Central memory CD8-positive, alpha-beta T cell (primary cell): ENCODE measurements at regions not wholly inside any gene's neighbourhood (a gene's known extent, or its start where the extent isn't known, plus 50 kb on each side); places are given as distances from the start of the nearest gene placed in this dataset.
"Not testable (repeated sequence)": the region's sequence is repeated elsewhere in the genome, so short reads cannot be mapped to it uniquely, and the experiment has no call there.

Experiments used
- ATAC-seq: fragments of 150-1000 bp; cut with Tn5 transposase; replicated peaks from 2 replicates; pipeline ENCODE4 v1.10.0; 2022; ENCODE audit warnings: mild to moderate bottlenecking, moderate FRiP score, moderate number of reproducible peaks; ENCODE audit not compliant: poor library complexity, severe bottlenecking; ENCODE audit errors: extremely low read depth
- DNase-seq, 2 donors: peaks; one replicate each; pipeline ENCODE4 v3.0.0; 2021; ENCODE audit warnings: low spot score in 2 of 2
- H3K27ac Mint-ChIP-seq: one replicate; pipeline ENCODE4 v1.8.0; 2022; ENCODE audit warnings: low read depth, mild to moderate bottlenecking, moderate library complexity, mixed read lengths
- H3K27me3 Mint-ChIP-seq: one replicate; pipeline ENCODE4 v1.8.0; 2022; ENCODE audit warnings: mixed read lengths
- H3K36me3 Mint-ChIP-seq: one replicate; pipeline ENCODE4 v1.8.0; 2022; ENCODE audit warnings: mild to moderate bottlenecking, moderate library complexity, mixed read lengths; ENCODE audit not compliant: insufficient read depth
- H3K4me1 Mint-ChIP-seq: one replicate; pipeline ENCODE4 v1.8.0; 2022; ENCODE audit warnings: mixed read lengths
- H3K4me3 Mint-ChIP-seq: one replicate; pipeline ENCODE4 v1.8.0; 2022; ENCODE audit warnings: mild to moderate bottlenecking, moderate library complexity, mixed read lengths
- H3K9me3 Mint-ChIP-seq: one replicate; pipeline ENCODE4 v1.8.0; 2022; ENCODE audit warnings: mixed read lengths

DNA sequence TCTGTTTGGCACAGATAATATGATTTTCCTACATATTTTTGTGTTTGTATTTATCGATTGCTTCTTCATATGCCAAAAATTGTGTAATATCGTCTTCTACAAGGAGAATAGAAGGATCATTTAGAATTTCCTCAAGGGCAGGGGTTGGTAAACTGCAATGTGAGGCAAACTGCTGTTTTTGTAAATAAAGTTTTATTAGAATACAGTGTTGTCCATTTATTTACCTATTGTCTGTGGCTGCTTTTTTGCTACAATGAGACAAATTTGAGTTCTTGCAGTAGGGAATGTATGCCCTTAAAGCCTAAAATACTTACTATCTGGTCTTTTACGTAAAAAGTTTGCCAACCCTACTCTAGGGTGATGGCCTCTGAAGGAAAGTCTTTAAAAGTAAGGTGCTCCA, 509.5 kb downstream of the TMEM114 start:
- H3K27ac Mint-ChIP-seq, result no peak overlapping the region
- no peaks in the 10 kb centered on the region for H3K27me3 Mint-ChIP-seq
- DNase-seq (no peak), ATAC-seq (no peak)
- no peaks in the 10 kb centered on the region for H3K4me1 Mint-ChIP-seq
- peaks cover under 1% of the 10 kb centered on the region for H3K9me3 Mint-ChIP-seq
- H3K36me3 Mint-ChIP-seq, result no peaks in the 10 kb centered on the region
- no peak overlapping the region for H3K4me3 Mint-ChIP-seq

DNA sequence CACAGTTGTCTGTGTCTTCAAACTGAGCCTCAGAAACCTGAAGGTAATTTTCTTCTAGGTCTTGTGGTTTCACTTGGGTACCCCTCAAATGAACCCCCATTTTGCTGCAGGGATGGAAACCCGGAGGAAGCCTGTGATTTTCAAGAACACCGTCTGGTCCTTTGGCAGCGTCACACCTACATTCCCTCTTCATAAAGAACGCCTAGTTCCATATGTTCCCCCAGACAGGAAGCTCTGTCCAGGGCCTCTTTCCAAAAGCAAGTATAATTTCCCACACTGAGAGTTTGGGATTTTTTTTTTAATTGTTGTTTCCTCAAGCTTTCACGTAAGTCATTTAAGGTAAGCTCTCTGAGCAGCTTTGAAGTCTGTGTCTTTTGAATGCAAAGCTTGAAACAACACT, 515.0 kb downstream of the TMEM114 start:
- Mint-ChIP-seq H3K4me3 (no peak overlapping the region), H3K36me3 (no peaks in the 10 kb centered on the region), H3K4me1 (no peaks in the 10 kb centered on the region), H3K27ac (no peak overlapping the region), H3K27me3 (no peaks in the 10 kb centered on the region), H3K9me3 (peaks cover 13% of the 10 kb centered on the region)
- DNase-seq (no peak), ATAC-seq (no peak)

DNA sequence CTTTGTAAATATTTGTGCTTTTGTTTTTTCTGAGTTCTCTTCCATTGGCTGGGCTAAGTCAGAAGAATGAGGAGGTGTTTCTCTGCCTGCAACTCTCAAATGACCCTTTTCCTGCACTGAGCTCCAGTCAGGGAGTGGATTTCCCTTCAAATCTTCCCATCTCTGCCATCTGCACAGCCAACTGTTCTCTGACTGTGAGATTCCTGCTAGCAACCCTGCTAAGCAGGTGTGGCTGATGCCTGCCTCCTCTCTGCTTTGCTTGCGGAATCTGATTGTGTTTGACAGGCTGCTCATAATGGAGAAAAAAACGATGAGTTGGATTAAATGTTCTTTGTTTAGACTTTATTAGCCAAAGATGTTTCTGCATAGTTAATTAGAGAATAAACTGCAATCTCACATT, 519.8 kb downstream of the TMEM114 start:
- H3K27me3 Mint-ChIP-seq, result no peaks in the 10 kb centered on the region
- no peak overlapping the region for H3K27ac Mint-ChIP-seq
- H3K9me3 Mint-ChIP-seq, result peaks cover 25% of the 10 kb centered on the region
- no peak overlapping the region for H3K4me3 Mint-ChIP-seq
- DNase-seq (no peak), ATAC-seq (no peak)
- H3K36me3 Mint-ChIP-seq, result no peaks in the 10 kb centered on the region
- H3K4me1 Mint-ChIP-seq, result no peaks in the 10 kb centered on the region

DNA sequence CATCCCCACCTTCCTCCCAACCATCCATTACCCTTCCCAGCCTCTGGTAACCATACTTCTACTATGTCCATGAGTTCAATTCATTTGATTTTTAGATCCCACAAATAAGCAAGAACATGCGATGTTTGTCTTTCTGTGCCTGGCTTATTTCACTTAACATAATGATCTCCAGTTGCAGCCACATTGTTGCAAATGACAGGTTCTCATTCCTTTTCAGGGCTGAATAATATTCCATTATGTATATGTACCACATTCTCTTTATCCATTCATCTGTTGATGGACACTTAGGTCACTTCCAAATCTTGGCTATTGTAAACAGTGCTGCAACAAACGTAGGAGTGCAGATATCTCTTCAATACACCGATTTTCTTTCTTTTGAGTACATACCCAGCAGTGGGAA, 522.1 kb downstream of the TMEM114 start:
- ATAC-seq, H3K4me3 Mint-ChIP-seq, H3K27ac Mint-ChIP-seq, DNase-seq, H3K27me3 Mint-ChIP-seq, H3K4me1 Mint-ChIP-seq, H3K36me3 Mint-ChIP-seq: not testable (repeated sequence)
- H3K9me3 Mint-ChIP-seq, result peaks cover 31% of the 10 kb centered on the region

DNA sequence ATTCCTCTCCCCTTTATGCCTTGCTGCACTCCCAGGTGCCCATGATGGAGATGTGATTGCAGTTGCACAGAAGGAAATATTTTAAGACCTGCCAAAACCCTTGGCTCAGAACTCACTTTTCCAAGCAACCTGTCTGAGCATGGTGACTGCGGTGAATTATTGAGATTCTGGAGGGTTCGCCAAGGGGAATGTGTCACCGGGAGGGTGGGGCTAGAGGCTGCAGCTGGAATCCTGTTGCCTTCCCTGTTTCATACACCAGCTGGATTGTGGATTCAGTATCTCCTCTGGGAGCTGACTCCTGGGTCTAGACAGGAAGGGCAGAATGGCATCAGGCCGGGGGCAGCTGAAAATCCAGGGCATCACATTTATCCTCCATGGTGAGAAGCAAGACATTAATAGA, 527.2 kb downstream of the TMEM114 start:
- Mint-ChIP-seq H3K4me1 (no peaks in the 10 kb centered on the region), H3K4me3 (no peak overlapping the region), H3K36me3 (no peaks in the 10 kb centered on the region), H3K9me3 (peaks cover 32% of the 10 kb centered on the region), H3K27ac (no peak overlapping the region), H3K27me3 (no peaks in the 10 kb centered on the region)
- DNase-seq, result no peak
- ATAC-seq, result no peak

GRCh38 chr16:8062677-8063076, 527.6 kb downstream of the TMEM114 start:
- no peaks in the 10 kb centered on the region for H3K4me1 Mint-ChIP-seq
- no peaks in the 10 kb centered on the region for H3K36me3 Mint-ChIP-seq
- DNase-seq (no peak), ATAC-seq (no peak)
- H3K9me3 Mint-ChIP-seq, result peaks cover 30% of the 10 kb centered on the region
- H3K27ac Mint-ChIP-seq, result no peak overlapping the region
- no peaks in the 10 kb centered on the region for H3K27me3 Mint-ChIP-seq
- no peak overlapping the region for H3K4me3 Mint-ChIP-seq

DNA sequence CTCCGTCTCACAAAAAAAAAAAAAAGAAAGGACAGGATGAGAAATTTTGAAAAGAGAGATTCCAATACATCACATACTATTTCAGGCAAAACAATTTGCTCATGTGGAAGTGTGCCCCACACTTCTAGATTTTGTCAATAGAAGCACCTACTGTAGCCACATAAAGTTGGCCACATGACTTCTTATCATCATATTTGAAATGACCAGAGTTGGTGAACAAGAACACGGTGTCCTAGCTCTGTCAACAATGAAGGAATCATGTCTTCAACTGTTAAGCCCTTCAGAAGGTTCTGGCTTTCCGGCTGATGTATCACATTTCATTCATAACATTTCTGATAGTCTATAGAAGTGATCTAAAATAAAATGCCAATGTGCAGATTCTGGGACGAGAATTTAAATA, 534.5 kb downstream of the TMEM114 start:
- Mint-ChIP-seq H3K36me3 (no peaks in the 10 kb centered on the region), H3K4me1 (no peaks in the 10 kb centered on the region), H3K9me3 (peaks cover 17% of the 10 kb centered on the region), H3K4me3 (no peak overlapping the region), H3K27me3 (no peaks in the 10 kb centered on the region), H3K27ac (no peak overlapping the region)
- no peak for ATAC-seq
- no peak for DNase-seq

GRCh38 chr16:8053437-8053836, 536.9 kb downstream of the TMEM114 start:
- no peak for DNase-seq
- Mint-ChIP-seq H3K4me3 (no peak overlapping the region), H3K4me1 (no peaks in the 10 kb centered on the region), H3K27ac (no peak overlapping the region), H3K36me3 (peaks cover 2% of the 10 kb centered on the region), H3K27me3 (no peaks in the 10 kb centered on the region), H3K9me3 (peaks cover 20% of the 10 kb centered on the region)
- ATAC-seq, result no peak

GRCh38 chr16:8048433-8048832, 541.9 kb downstream of the TMEM114 start:
- Mint-ChIP-seq H3K36me3 (peaks cover 2% of the 10 kb centered on the region), H3K4me1 (no peaks in the 10 kb centered on the region), H3K4me3 (no peak overlapping the region), H3K27ac (no peak overlapping the region), H3K9me3 (peaks cover 27% of the 10 kb centered on the region), H3K27me3 (no peaks in the 10 kb centered on the region)
- DNase-seq (no peak), ATAC-seq (no peak)

- Mint-ChIP-seq H3K27me3 (no peaks in the 10 kb centered on the region), H3K4me3 (no peak overlapping the region), H3K36me3 (peaks cover 2% of the 10 kb centered on the region), H3K27ac (no peak overlapping the region), H3K9me3 (peaks cover 24% of the 10 kb centered on the region), H3K4me1 (no peaks in the 10 kb centered on the region)
- ATAC-seq, result no peak
- DNase-seq, result no peak
These were observed 542.6 kb downstream of the TMEM114 start for GRCh38 chr16:8047736-8048135.

DNA sequence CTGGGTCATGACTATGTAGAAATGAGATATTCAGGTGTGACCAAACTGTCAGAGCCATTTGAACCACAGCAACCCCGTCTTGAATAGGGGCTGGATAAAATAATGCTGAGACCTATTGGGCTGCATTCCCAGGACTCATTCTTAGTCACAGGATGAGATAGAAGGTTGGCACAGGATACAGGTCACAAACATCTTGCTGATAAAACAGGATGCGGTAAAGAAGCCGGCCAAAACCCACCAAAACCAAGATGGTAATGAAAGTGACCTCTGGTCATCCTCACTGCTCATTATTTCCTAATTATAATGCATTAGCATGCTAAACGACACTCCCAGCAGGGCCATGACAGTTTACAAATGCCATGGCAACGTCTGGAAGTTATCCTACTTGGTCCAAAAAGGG, 545.5 kb downstream of the TMEM114 start:
- ATAC-seq, result no peak

DNA sequence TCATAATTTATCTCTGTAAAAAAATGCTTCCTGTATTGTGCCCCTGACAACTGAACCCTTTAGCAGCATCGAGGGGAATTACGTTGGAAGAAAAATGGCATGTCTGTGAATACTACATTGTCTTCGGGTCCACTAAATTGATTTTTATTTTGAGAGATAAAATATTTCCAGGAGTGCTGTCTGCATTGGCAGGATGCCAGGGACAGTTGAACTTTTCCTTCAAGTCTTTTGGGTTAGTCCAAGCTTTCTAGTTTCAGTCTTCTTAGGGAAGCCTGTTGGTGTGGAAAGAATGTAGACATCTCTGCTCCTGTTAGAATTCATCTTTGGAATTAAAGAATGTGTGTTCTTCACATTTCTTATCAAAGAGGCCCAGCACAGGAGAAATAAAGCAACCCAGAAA, 557.9 kb downstream of the TMEM114 start:
- Mint-ChIP-seq H3K27me3 (no peaks in the 10 kb centered on the region), H3K27ac (no peak overlapping the region), H3K36me3 (no peaks in the 10 kb centered on the region), H3K4me1 (no peaks in the 10 kb centered on the region), H3K4me3 (no peak overlapping the region), H3K9me3 (peaks cover 6% of the 10 kb centered on the region)
- DNase-seq (no peak), ATAC-seq (no peak)

More for the DNA sequence above, 545.5 kb downstream of the TMEM114 start:
- Mint-ChIP-seq H3K4me3 (no peak overlapping the region), H3K4me1 (no peaks in the 10 kb centered on the region), H3K27ac (no peak overlapping the region), H3K36me3 (peaks cover 2% of the 10 kb centered on the region), H3K27me3 (no peaks in the 10 kb centered on the region), H3K9me3 (peaks cover 12% of the 10 kb centered on the region)
- DNase-seq, result no peak

- not testable (repeated sequence) for H3K4me1 Mint-ChIP-seq, ATAC-seq, H3K27me3 Mint-ChIP-seq, H3K4me3 Mint-ChIP-seq, H3K36me3 Mint-ChIP-seq, H3K9me3 Mint-ChIP-seq, DNase-seq, H3K27ac Mint-ChIP-seq
These were observed 560.3 kb downstream of the TMEM114 start for GRCh38 chr16:8030004-8030403.

DNA sequence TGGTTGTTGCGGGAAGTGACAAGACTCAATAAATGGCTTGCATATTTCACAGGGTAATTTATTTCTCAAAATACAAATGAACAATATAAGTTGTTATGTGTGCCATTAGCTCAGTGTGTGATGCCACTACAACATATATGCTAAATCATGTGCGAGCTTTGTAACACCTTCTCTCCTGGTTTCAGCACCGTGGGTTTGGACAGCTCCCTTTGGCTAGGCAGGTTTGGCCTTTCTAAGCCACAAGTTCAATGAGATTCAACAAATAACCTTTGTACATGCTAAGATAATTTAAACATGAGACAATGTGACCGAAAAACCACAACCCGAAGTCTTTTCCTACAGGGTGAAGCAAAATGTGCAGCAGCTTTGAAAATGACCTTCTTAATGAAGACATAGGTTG, 563.9 kb downstream of the TMEM114 start:
- ATAC-seq, result no peak
- Mint-ChIP-seq H3K27me3 (no peaks in the 10 kb centered on the region), H3K4me1 (no peaks in the 10 kb centered on the region), H3K27ac (no peak overlapping the region), H3K9me3 (peaks cover 9% of the 10 kb centered on the region), H3K36me3 (no peaks in the 10 kb centered on the region), H3K4me3 (no peak overlapping the region)
- no peak for DNase-seq
